Vagina (tissue), 2 donors: ENCODE measurements at regions not wholly inside any gene's neighbourhood (a gene's known extent, or its start where the extent isn't known, plus 50 kb on each side); places are given as distances from the start of the nearest gene placed in this dataset.

Experiments
- DNase-seq, 2 donors: peaks; one replicate each; pipeline ENCODE4 v3.0.0-alpha.2; 2017; ENCODE audit errors: extremely low spot score in 2 of 2
- H3K27ac ChIP-seq: fragments of 200-600 bp; sonication (generic); one replicate; pipeline ENCODE4 v1.5.1; 2019
- H3K27me3 ChIP-seq: fragments of 200-600 bp; sonication (generic); one replicate; pipeline ENCODE4 v1.5.1; 2019
- H3K36me3 ChIP-seq, 2 donors: fragments of 200-600 bp; sonication (generic); one replicate each; pipeline ENCODE4 v1.5.1; 2017 to 2019
- H3K4me1 ChIP-seq: fragments of 200-600 bp; sonication (generic); one replicate; pipeline ENCODE4 v1.5.1; 2019
- H3K4me3 ChIP-seq, 2 donors: fragments of 200-600 bp; sonication (generic); 1 replicate in 1 of 2; 2 replicates in 1 of 2; pipeline ENCODE4 v1.5.1; 2016 to 2019
- H3K9me3 ChIP-seq: fragments of 200-600 bp; sonication (generic); one replicate; pipeline ENCODE4 v1.5.1; 2019
- POLR2A ChIP-seq, 2 donors: fragments of 450-650 bp; IDR thresholded peaks; one replicate each; pipeline ENCODE4 v1.6.1; 2017; ENCODE audit warnings: antibody characterized with exemption in 2 of 2, mild to moderate bottlenecking in 2 of 2, moderate library complexity in 2 of 2
- POLR2AphosphoS5 ChIP-seq, 2 donors: sonication (generic); formaldehyde crosslinking; IDR thresholded peaks; one replicate each; pipeline ENCODE4 v1.9.0; 2017; ENCODE audit warnings: antibody characterized with exemption in 2 of 2, mild to moderate bottlenecking in 2 of 2, low read depth in 1 of 2; ENCODE audit not compliant: insufficient read depth in 1 of 2
- intact Hi-C: fragments of 100-400 bp; cut with DNase I; formaldehyde crosslinking; loops from one replicate; pipeline ENCODE4 v1.15.1; 2023
- TF ChIP-seq, protein P1 (sequence below), 3 experiments: fragments of 450-650 bp in 2 of 3; fragments of 200-600 bp in 1 of 3; sonication (generic) in 1 of 3; IDR thresholded peaks; one replicate each; pipeline ENCODE4 v1.5.1; 2017 to 2019; ENCODE audit warnings: antibody characterized with exemption in 3 of 3, mild to moderate bottlenecking in 2 of 3, moderate library complexity in 2 of 3

DNA sequence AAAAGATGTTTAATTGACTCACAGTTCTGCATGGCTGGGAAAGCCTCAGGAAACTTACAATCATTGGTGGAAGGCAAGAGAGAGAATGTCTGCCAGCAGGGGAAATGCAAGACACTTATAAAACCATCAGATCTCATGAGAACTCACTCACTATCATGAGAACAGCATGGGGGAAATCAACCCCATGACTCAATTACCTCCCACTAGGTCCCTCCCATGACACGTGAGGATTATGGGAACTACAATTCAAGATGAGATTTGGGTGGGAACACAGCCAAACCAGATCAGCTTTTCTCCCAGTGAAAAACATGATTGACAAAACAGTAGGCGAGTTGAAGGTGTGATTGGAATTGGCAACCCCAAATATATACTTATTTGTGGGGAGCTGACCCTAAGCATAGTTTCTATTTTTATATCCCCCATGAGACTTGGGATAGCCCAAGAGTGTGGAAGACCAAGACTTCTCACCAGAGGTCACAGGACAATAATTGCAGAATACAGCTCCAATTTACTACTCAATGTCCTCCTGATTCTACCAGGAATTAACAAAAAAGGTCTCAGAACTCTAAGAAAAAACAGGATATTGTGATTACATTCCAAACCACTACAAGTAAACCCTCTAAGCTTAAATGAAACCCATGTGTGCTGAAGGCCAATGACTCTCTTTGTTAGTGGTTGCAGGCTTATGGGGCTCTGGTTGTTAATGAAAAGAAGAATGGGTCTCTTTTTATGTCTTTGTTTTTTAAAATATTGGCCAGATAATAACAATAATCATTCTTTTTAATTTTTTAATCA lies 96.1 kb upstream of the PIK3C3 start:
- Histone ChIP-seq H3K9me3 (no peaks in the 10 kb centered on the region), H3K27ac (no peak overlapping the region), H3K4me1 (no peaks in the 10 kb centered on the region), H3K36me3 (no peaks in the 10 kb centered on the region), H3K4me3 (no peak overlapping the region), H3K27me3 (no peaks in the 10 kb centered on the region)
- TF ChIP-seq POLR2AphosphoS5 (IDR thresholded peaks at IDR 0.05; ENCODE audit: insufficient read depth in 1 of 2, low read depth in 1 of 2), result no peak
- no peak for TF ChIP-seq POLR2A (IDR thresholded peaks at IDR 0.05)
- TF ChIP-seq, protein P1, sequence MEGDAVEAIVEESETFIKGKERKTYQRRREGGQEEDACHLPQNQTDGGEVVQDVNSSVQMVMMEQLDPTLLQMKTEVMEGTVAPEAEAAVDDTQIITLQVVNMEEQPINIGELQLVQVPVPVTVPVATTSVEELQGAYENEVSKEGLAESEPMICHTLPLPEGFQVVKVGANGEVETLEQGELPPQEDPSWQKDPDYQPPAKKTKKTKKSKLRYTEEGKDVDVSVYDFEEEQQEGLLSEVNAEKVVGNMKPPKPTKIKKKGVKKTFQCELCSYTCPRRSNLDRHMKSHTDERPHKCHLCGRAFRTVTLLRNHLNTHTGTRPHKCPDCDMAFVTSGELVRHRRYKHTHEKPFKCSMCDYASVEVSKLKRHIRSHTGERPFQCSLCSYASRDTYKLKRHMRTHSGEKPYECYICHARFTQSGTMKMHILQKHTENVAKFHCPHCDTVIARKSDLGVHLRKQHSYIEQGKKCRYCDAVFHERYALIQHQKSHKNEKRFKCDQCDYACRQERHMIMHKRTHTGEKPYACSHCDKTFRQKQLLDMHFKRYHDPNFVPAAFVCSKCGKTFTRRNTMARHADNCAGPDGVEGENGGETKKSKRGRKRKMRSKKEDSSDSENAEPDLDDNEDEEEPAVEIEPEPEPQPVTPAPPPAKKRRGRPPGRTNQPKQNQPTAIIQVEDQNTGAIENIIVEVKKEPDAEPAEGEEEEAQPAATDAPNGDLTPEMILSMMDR (IDR thresholded peaks at IDR 0.05), result no peak
- no peak for DNase-seq
- intact Hi-C loops, result no loop called here

DNA sequence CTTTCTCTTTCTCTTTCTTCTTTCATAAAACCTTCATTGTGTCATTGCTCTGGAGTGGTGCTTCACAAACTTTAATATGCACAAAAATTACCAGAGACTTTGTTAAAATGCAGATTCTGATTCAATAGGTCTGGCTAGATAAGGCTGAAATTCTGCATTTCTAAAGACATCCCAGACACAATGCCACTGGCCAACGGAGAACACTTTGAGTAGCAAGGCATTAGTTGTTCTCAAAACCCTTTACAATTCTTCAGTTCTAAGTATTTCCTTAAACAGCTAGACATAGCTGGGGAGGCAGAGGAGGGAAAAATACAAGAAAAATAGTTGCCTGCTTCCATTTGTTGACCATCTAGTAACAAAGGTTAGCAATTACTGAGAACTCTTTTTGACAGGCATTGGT lies 101.8 kb upstream of the PIK3C3 start:
- H3K4me3 ChIP-seq, result no peak overlapping the region
- intact Hi-C loops, result no loop called here
- no peaks in the 10 kb centered on the region for H3K4me1 ChIP-seq
- no peaks in the 10 kb centered on the region for H3K9me3 ChIP-seq
- TF ChIP-seq, protein P1 (IDR thresholded peaks at IDR 0.05), result no peak
- TF ChIP-seq POLR2A (IDR thresholded peaks at IDR 0.05) (no peak), POLR2AphosphoS5 (IDR thresholded peaks at IDR 0.05; ENCODE audit: insufficient read depth in 1 of 2, low read depth in 1 of 2) (no peak)
- DNase-seq, result no peak
- no peak overlapping the region for H3K27ac ChIP-seq
- no peaks in the 10 kb centered on the region for H3K27me3 ChIP-seq
- H3K36me3 ChIP-seq, result no peaks in the 10 kb centered on the region

DNA sequence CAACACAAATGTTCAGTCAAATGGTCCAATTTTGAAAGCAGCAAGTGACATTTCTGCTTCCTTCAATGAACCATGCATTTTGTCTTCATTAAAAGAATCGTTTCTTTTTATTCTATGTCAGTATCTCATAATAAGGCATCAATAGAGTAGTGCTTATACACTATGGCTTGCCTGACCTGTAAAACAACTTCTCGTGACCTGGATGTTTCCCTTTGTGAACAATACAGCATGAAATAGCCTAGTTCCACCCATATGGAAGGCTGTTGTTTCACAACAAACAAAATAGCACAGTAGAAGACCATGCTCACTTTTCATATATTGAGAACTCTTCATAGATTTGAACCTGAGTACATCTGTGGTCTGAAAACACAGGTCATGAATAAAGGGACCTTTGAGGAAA lies 104.3 kb upstream of the PIK3C3 start:
- intact Hi-C loops, result no loop called here
- DNase-seq, result no peak
- Histone ChIP-seq H3K9me3 (no peaks in the 10 kb centered on the region), H3K4me3 (no peak overlapping the region), H3K36me3 (no peaks in the 10 kb centered on the region), H3K4me1 (no peaks in the 10 kb centered on the region), H3K27ac (no peak overlapping the region), H3K27me3 (no peaks in the 10 kb centered on the region)
- TF ChIP-seq, protein P1 (IDR thresholded peaks at IDR 0.05), result no peak
- TF ChIP-seq POLR2A (IDR thresholded peaks at IDR 0.05), result no peak
- no peak for TF ChIP-seq POLR2AphosphoS5 (IDR thresholded peaks at IDR 0.05; ENCODE audit: insufficient read depth in 1 of 2, low read depth in 1 of 2)

DNA sequence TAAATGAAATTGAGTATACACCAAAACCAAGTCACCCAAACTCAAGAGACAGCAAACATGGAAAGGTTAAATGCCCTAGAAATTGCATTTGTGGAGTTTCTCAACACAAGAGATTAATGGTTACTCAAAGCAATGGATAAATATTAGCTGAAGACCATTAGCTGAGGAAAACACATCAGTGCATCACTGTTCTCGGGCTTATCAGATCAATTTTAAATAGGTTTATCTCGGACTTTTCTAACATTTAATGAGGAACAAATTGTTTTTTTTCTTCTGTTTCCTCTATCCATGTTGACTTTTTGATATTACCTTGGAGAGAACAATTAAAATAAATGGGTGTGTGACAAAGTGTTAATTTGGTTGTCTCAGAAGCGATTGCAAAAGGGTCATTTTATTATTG lies 105.4 kb upstream of the PIK3C3 start:
- TF ChIP-seq POLR2AphosphoS5 (IDR thresholded peaks at IDR 0.05; ENCODE audit: insufficient read depth in 1 of 2, low read depth in 1 of 2) (no peak), POLR2A (IDR thresholded peaks at IDR 0.05) (no peak)
- TF ChIP-seq, protein P1 (IDR thresholded peaks at IDR 0.05), result no peak
- no peaks in the 10 kb centered on the region for H3K4me1 ChIP-seq
- H3K4me3 ChIP-seq, result no peak overlapping the region
- H3K36me3 ChIP-seq, result no peaks in the 10 kb centered on the region
- no peak overlapping the region for H3K27ac ChIP-seq
- no peaks in the 10 kb centered on the region for H3K9me3 ChIP-seq
- H3K27me3 ChIP-seq, result no peaks in the 10 kb centered on the region
- intact Hi-C loops, result no loop called here
- DNase-seq, result no peak

DNA sequence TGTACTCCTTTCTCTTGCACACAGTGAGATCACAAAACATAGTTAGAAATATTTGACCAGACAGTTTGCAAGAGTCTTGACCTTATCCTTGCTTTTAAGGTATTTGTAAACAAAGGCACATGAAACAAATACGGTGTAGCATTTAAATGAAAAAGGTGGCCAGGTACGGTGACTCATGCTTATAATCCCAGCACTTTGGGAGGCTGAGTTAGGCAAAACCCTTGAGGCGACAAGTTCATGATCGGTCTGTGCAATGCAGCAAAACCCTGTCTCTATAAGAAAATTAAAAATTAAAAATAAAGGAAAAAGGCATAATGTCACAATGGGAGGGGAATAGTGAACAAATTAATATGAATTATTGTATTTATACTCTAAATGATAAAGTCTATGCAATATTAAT lies 109.5 kb upstream of the PIK3C3 start:
- Histone ChIP-seq H3K27me3 (no peaks in the 10 kb centered on the region), H3K4me1 (no peaks in the 10 kb centered on the region), H3K27ac (no peak overlapping the region), H3K9me3 (no peaks in the 10 kb centered on the region), H3K36me3 (no peaks in the 10 kb centered on the region), H3K4me3 (no peak overlapping the region)
- intact Hi-C loops, result no loop called here
- no peak for DNase-seq
- TF ChIP-seq, protein P1 (IDR thresholded peaks at IDR 0.05), result no peak
- no peak for TF ChIP-seq POLR2AphosphoS5 (IDR thresholded peaks at IDR 0.05; ENCODE audit: insufficient read depth in 1 of 2, low read depth in 1 of 2)
- TF ChIP-seq POLR2A (IDR thresholded peaks at IDR 0.05), result no peak
